ENCODE measurements at regions not wholly inside any gene's neighbourhood (a gene's known extent, or its start where the extent isn't known, plus 50 kb on each side); places are given as distances from the start of the nearest gene placed in this dataset.

DNA sequence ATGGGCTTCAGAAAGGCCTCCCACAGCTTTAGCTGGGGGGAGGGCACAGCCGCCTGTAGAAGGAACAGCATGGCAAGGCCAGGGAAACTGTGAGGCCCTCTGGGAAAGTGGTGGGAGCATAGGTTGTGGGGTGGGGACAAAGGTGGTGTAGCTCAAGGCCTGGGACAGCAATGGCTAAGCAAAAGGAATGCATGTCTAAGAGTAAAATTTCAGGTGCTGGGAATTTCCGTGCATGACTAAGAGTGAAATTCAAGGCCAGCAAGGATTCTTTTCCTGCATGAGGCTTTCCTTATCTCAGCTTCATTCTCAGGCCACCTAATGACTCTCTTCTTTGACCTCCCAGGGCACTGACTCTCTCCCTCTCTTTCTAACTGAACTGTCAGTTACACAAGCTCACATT is 86.5 kb upstream of the WNT4 start:
- peaks cover 3% of the 10 kb centered on the region for H3K4me1 Mint-ChIP-seq

GRCh38 chr1:22231068-22231593 is 88.2 kb upstream of the WNT4 start:
- H3K36me3 Mint-ChIP-seq (ENCODE audit: low read depth) = no peaks in the 10 kb centered on the region
- peaks cover 60% of the 10 kb centered on the region for H3K27me3 Mint-ChIP-seq (ENCODE audit: low read depth, poor library complexity)
- TF ChIP-seq CTCF (IDR thresholded peaks at IDR 0.05) = no peak
- no peak overlapping the region for H3K4me3 Mint-ChIP-seq
- no peaks in the 10 kb centered on the region for H3K9me3 Mint-ChIP-seq
- no peak for DNase-seq
- H3K4me1 Mint-ChIP-seq = peaks cover 4% of the 10 kb centered on the region
- no peak overlapping the region for H3K27ac Mint-ChIP-seq

More for the DNA sequence above, 86.5 kb upstream of the WNT4 start:
- H3K36me3 Mint-ChIP-seq (ENCODE audit: low read depth) = no peaks in the 10 kb centered on the region
- TF ChIP-seq CTCF (IDR thresholded peaks at IDR 0.05) = no peak
- H3K27me3 Mint-ChIP-seq (ENCODE audit: low read depth, poor library complexity) = peaks cover 62% of the 10 kb centered on the region
- no peaks in the 10 kb centered on the region for H3K9me3 Mint-ChIP-seq
- no peak for DNase-seq
- no peak overlapping the region for H3K27ac Mint-ChIP-seq
- no peak overlapping the region for H3K4me3 Mint-ChIP-seq

DNA sequence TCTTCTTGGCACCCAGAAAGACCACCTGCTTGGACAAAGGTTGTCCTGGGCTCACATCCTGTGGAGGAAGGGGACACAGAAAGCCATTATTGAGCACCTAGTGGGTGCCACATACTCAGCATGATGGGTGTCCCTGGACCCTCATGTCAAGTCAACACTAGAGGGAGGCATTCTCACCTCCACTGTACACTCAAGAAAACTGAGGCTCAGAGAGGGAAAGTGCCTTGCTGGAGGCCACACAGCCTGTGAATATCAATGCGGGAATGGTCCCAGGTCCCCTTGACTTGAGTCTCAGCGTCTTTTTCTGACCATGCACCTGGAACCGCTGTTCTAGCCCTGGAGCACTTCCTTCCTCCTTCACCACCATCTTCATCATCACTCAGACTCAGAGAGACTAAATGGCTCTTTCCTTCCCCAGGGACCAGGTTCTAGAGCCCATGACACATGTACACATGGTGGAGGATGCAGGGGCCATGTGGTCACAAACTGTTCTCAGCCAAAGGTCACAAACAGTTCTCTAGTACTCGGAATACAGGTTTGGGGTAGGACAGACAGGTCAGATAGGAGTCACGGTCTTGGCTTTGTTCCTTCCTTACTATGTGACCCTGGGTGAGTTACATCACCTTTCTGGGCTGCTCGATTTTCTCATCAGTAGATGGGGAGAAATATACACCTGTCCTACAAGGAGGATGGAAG is 89.2 kb upstream of the WNT4 start:
- TF ChIP-seq CTCF (IDR thresholded peaks at IDR 0.05) = no peak
- Mint-ChIP-seq H3K36me3 (ENCODE audit: low read depth) (no peaks in the 10 kb centered on the region), H3K27me3 (ENCODE audit: low read depth, poor library complexity) (peaks cover 64% of the 10 kb centered on the region), H3K4me3 (no peak overlapping the region), H3K9me3 (no peaks in the 10 kb centered on the region), H3K4me1 (peaks cover 4% of the 10 kb centered on the region), H3K27ac (no peak overlapping the region)
- no peak for DNase-seq

- no peaks in the 10 kb centered on the region for H3K36me3 Mint-ChIP-seq (ENCODE audit: low read depth)
- no peak for TF ChIP-seq CTCF (IDR thresholded peaks at IDR 0.05)
- H3K4me1 Mint-ChIP-seq = peaks cover 4% of the 10 kb centered on the region
- no peaks in the 10 kb centered on the region for H3K9me3 Mint-ChIP-seq
- H3K27ac Mint-ChIP-seq = no peak overlapping the region
- no peak for DNase-seq
- H3K4me3 Mint-ChIP-seq = no peak overlapping the region
- peaks cover 68% of the 10 kb centered on the region for H3K27me3 Mint-ChIP-seq (ENCODE audit: low read depth, poor library complexity)
Observed at GRCh38 chr1:22233222-22233621, 90.3 kb upstream of the WNT4 start.

DNA sequence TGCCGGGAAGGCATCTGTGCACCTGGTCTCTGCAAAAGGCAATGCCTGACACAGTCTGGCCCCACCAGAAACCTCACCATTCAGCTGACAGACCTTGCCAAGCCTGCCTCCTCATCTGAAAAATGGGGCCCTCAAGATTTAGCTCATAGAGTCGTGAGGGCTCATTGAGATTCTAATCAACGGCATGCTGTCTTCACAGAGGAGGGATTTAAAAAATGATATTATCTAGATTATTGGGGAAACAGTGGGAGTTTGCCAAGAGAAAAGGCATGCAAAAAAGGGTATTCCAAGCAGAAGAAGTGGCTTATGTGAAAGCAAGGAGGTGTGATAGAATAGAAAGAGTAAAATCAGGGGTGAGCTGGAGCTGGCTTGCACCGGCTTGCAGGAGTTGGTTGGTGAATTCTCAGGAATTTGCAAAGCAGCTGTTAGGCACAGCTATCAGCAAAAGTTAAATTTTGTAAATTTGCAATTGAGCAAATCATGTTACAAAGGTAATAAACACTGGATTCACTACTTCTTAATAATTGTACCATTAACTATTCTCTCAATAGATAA is 91.7 kb upstream of the WNT4 start:
- Mint-ChIP-seq H3K4me1 (peaks cover 4% of the 10 kb centered on the region), H3K9me3 (no peaks in the 10 kb centered on the region), H3K36me3 (ENCODE audit: low read depth) (no peaks in the 10 kb centered on the region), H3K27me3 (ENCODE audit: low read depth, poor library complexity) (peaks cover 57% of the 10 kb centered on the region), H3K4me3 (no peak overlapping the region), H3K27ac (no peak overlapping the region)
- TF ChIP-seq CTCF (IDR thresholded peaks at IDR 0.05) = no peak
- no peak for DNase-seq

DNA sequence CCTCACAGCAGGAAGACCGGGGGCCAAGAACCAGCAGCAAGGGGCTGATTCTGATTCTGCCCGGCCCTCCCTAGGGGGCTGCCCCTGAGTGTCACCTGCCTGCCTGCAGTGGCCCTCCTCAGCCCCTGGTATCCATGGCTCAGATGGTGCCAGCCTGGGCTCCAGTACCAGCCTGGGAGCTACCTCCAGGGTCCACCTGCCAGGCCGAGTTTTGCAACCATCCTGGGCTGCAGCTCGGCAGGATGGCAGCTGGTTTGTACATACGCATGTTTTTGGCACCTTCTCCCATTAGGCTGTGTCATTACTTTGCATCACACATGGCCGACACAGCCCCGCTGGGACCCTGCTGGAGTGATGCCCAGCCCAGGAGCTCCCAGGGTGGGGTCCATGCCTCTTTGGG is 93.3 kb upstream of the WNT4 start:
- no peaks in the 10 kb centered on the region for H3K9me3 Mint-ChIP-seq
- DNase-seq = no peak
- H3K36me3 Mint-ChIP-seq (ENCODE audit: low read depth) = no peaks in the 10 kb centered on the region
- peaks cover 51% of the 10 kb centered on the region for H3K27me3 Mint-ChIP-seq (ENCODE audit: low read depth, poor library complexity)
- no peak overlapping the region for H3K4me3 Mint-ChIP-seq
- peaks cover 6% of the 10 kb centered on the region for H3K4me1 Mint-ChIP-seq
- no peak overlapping the region for H3K27ac Mint-ChIP-seq
- no peak for TF ChIP-seq CTCF (IDR thresholded peaks at IDR 0.05)

Data from nephron progenitor cell (in vitro differentiated cells).